Activated CD4-positive, alpha-beta T cell treated with anti-CD3 and anti-CD28 coated beads, Interleukin-2, amount 50 U/mL, for 1 hour (primary cell): ENCODE measurements at regions not wholly inside any gene's neighbourhood (a gene's known extent, or its start where the extent isn't known, plus 50 kb on each side); places are given as distances from the start of the nearest gene placed in this dataset.
"Not testable (repeated sequence)": the region's sequence is repeated elsewhere in the genome, so short reads cannot be mapped to it uniquely, and the experiment has no call there.

Experiments used
- DNase-seq: peaks from one replicate; pipeline ENCODE4 v3.0.0-alpha.2; 2020

DNA sequence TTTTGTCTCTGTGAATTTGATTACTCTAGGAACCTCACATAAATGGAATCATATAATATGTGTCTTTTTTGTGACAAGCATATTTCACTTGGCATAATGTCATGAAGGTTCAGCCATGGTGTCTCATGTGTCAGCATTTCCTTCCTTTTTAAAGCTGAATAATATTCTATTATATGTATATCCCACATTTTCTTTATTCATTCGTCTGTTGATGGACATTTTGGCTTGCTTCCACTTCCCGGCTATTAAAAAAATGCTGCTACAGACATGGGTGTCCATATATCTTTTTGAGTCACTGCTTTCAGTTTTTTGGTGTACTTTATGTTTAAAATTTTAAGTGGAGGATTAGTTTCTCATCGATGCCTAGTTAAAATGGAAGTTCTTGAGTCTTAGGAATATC is 59.8 kb upstream of the C5orf63 start:
- DNase-seq = no peak

DNA sequence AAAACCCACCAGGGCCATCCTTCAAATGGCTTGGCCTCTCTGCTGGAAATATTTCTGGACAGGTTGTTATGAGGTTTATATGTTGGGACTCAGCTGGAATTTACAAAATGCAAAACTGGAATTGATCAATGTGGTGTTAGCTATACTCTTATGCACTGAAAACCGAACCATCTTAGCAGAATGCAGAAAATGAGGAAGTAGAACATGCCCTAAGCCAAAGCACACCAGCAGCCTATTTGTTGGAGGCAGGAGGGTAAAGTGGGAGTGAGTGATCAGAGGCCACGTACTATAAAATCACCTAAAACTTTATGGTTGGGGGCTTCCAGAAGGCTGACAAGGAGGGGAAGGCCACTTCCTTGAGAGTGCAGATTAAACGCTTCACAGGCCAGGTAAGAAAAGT is 63.6 kb upstream of the C5orf63 start:
- no peak for DNase-seq

DNA sequence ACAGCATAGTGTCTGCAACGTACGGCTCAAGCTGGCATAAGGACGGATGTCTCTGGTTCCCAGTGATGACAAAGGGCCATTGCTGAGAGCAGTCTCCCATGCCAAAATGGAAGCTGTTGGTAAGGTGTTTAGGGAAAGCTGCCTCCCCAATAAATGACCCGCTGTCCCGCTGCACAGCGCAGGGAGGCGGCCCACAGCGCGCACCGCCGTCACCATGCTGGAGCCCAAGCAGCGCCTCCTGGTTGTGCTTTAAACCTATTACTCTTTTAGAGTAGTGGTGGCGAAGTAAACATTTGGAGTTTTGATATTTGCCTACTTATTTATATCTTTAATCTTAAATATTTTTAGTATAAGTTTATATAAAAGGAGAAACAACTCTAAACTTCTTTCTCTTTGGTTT is 70.4 kb upstream of the C5orf63 start:
- no peak for DNase-seq

DNA sequence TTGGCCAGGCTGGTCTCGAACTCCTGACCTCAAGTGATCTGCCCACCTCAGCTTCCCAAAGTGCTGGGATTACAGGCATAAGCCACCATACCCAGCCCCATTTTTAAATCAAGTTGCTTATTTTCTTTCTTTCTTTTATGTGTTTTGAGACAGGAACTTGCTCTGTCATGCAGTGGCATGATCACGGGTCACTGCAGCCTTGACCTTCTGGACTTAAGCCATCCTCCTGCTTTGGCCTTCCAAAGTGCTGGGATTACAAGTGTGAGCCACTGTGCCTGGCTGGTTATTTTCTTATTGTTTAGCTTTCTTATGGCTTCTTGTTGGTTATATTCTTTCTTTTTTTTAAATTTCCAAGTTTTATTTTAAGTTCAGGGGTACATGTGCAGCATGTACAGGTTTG is 79.7 kb upstream of the C5orf63 start:
- no peak for DNase-seq

DNA sequence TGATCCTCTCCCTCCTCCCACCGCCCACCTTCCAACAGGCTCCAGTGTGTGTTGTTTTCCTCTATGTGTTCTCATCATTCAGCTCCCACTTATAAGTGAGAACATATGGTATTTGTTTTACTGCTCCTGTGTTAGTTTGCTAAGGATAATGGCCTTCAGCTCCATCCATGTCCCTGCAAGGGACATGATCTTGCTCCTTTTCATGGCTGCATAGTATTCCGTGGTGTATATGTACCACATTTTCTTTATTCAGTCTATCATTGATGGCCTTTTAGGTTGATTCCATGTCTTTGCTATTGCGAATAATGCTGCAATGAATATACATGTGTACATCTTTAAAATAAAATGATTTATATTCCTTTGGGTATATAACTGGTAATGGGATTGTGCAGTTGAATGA is 80.2 kb upstream of the C5orf63 start:
- no peak for DNase-seq

DNA sequence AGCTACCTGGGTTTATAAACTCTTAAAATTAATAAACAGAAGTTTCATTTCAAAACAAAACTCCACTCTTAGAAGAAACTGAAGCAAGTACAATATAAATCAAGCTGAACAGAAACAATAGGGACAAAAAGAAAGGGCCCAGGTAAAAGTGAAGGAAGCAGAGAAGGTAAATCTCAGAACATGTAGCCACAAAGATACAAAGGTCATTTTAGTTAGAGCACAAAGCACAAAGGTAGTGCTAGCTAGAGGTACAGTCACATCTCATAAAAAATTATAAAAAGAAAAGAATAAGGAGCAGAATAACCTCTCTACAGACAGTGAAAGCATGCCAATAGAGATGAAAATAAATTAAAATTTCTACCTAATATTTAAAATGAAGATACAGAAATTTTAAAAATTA is 90.4 kb upstream of the C5orf63 start:
- DNase-seq = no peak

DNA sequence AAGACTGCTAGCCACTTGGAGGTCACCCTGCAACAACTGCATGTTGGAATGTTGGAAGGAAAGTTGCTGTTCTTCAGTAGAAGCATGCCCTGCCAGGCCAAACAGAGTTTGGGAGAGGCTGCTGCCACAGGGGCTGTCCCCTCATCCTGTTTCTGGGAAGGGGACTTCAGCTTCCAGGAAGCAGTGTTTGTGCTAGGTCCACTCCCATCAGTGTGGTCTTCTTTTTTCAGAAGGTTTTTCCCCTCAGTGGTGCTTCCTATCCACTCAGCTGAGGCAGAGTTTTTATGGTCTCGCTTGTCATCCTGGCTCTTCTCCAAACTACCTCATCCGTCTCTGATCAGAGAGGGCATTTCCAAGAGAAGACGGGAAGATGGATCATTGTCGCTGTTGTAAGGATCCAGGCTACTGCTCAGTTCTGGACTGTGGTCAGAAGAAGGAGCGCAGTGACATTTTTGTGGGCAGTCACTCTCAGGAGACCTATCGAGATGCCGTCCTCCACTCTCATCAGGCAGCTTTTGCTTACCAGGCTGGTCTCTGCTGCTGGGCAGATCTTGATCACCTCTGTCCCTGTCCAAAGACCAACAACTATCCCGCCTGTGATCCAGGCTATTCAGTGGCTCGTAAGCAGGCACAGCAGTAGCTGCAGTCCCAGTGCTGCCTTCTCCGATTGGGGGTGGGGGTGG is 97.8 kb upstream of the C5orf63 start:
- no peak for DNase-seq

DNA sequence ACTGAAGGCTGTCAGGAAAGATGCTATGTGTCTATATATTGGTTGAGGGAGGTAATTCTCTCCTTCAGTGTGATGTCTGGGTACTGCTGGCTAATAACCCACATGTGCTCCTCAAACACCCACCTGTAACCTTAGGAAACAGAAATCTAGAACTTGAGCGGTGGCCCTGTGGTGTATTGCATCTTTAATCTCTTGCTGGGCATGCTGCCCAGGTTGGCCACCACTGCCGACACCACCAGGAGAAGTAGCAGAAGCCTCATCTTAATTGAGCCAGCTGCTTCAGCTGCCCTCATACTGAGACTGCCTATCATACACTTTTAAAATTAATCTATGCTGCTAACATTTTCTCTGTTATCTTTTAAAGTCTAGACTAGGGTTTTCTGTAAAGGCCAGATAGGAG is 103.5 kb upstream of the C5orf63 start:
- DNase-seq = no peak

DNA sequence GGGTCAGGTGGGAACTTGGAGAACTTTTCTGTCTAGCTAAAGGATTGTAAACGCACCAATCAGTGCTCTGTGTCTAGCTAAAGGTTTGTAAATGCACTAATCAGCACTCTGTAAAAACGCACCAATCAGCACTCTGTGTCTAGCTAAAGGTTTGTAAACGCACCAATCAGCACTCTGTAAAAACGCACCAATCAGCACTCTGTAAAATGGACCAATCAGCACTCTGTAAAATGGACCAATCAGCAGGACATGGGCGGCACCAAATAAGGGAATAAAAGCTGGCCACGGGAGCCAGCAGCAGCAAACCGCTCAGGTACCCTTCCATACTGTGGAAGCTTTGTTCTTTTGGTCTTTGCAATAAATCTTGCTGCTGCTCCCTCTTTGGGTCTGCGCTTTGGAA is 108.0 kb upstream of the MEGF10 start:
- DNase-seq = not testable (repeated sequence)

DNA sequence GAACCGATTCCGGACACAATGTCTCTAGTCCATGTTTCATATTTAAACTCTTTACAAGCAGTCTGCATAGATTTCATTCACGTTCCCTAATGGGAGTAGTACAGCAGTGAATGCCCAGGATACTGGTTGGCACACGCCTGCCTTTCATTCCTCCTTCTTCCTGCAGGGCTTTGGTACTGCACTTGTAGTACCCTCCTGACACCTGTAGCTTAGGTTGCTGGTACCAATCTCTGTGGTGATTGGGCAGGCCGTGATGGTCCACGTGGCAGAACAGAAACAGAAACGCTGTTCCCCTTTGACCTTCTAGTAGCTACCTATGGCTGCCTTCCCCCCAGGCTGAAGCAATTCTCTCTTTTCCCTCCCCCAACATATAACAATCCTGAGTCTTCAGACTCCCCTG is 107.3 kb upstream of the MEGF10 start:
- DNase-seq = no peak

DNA sequence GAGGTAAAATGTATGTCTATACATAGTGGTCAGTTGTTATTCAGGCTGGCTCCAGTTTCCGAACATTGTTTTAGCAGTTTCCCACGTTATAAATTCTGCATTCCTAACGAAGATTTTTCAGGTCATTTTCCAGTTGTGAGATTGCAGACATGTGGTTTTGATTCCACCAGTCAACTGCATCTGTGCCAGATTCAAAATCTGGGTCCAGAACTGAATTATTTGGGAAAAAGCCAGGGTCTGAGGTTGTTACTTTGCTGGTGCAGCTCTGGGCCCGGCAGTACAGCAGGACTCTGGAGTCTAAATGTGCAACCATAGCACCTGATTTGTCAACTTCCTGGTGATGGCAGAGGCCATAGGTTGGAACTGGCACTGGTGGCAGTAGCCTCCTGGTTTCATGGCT is 105.7 kb upstream of the MEGF10 start:
- DNase-seq = no peak

DNA sequence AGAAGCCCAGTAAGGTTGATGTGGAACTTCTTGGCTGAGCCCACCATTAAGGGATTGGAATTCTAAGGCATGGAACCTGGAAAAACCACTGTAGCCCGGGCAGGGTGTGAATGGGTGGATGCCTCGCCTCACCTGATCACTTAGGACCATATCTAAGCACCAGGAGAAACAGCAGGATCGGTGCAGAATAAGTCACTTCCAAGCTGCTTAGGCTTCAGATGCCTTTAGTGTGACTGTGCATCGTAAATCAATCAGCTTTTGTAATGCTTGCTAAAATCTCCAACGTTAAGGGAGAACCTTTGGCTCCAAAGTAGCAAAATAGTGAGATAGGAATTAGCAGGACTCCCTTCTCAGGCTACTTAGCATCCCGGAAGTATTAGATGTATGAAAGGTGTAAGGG is 103.9 kb upstream of the MEGF10 start:
- DNase-seq = no peak

DNA sequence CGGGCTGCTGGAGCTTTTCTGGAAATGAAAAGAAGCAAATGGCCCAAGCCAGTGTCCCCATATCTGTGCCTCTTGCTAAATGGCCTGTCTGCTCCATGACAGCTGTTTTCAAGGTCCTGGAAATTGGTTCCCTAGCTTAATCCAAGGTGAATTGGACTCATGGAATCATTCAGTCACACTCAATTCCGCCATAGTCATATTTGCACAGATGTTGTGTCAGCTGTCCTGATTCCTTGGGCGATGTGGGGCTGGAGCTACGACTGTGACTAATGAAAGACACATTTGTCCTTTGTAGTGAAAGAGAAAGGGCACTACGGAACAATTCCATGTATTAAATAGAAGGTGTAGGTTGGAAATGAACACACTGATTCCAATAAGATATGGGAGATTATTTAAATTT is 102.9 kb upstream of the MEGF10 start:
- no peak for DNase-seq

DNA sequence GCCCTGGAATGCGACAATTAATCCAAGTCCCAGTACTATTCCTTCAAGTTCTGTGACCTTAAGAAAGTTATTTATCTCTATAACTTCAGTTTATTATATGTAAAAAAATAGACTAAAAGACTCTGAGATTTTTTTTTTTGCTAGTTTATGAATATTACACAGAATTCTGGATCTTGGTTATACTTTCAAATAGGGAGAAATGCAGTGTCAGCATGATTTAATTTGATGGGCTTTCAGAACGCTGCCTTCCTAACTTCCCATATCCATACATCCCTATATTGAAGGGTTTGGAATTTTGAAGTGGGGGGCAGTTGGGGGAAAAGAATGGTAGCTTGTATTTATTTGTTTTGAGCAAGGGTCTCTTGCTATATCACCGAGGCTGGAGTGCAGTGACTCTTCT is 98.4 kb upstream of the MEGF10 start:
- DNase-seq = no peak

DNA sequence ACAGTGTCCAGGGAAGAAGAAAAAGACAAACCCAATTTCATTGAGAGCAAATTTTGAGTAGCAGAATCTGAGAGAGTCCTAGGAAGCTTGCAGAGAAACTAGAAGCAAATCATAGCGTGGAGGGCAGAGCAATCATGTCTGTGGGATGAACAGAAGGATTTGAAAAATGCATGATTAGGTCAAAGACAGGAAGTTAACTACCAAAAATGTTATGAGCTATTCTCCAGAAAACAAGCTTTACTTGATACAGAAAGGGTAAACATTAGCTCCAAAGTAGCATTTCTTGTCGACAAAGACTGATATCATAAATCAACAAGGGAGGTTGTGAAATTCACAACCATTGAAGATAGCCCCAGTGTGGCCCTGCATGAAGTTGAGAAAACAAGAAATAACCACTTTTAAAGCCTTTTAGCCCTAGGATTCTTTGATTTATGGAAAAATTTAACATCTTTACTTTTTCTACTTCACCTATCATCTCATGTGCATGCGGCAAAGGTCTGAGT is 97.7 kb upstream of the MEGF10 start:
- DNase-seq = no peak

DNA sequence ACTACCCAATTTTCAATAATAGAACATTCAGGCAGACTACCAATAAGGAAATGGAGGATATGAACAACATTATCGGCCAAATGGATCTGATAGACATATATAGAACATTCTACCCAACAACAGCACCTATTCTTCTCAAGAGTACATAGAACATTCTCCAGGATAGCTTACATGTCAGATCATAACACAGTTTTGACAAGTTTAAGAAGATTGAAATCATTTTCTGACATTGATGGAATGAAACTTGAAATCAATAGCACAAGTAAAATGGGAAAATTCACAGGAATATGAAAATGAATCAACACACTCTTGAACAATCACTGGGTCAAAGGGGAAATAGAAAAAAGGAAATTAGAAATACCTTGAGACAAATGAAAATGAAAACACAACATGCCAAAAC is 94.6 kb upstream of the MEGF10 start:
- DNase-seq = no peak

DNA sequence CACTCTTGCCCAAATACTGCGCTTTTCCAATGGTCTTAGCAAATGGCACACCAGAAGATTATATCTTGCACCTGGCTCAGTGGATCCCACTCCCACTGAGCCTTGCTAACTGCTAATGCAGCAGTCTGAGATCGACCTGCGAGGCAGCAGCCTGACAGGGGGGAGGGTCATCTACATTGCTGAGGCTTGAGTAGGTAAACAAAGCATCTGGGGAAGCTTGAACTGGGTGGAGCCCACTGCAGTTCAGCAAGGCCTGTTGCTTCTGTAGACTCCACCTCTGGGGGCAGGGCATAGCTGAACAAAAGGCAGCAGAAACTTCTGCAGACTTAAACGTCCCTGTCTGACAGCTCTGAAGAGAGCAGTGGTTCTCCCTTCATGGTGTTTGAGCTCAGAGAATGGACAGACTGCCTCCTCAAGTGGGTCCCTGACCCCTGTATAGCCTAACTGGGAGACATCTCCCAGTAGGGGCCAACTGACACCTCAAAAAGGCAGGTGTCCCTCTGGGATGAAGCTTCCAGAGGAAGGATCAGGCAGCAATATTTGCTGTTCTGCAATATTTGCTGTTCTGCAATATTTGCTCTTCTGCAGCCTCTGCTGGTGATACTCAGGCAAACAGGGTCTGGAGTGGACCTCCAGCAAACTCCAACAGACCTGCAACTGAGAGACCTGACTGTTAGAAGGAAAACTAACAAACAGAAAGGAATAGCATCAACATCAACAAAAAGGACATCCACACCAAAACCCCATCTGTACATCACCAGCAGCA is 93.0 kb upstream of the MEGF10 start:
- DNase-seq = not testable (repeated sequence)

DNA sequence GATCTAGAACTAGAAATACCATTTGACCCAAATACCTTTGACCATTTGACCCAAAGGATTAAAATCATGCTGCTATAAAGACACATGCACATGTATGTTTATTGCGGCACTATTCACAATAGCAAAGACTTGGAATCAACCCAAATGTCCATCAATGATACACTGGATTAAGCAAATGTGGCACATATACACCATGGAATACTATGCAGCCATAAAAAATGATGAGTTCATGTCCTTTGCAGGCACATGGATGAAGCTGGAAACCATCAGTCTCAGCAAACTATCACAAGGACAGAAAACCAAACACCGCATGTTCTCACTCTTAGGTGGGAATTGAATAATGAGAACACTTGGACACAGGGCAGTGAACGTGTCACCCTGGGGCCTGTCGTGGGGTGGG is 87.9 kb upstream of the MEGF10 start:
- not testable (repeated sequence) for DNase-seq

DNA sequence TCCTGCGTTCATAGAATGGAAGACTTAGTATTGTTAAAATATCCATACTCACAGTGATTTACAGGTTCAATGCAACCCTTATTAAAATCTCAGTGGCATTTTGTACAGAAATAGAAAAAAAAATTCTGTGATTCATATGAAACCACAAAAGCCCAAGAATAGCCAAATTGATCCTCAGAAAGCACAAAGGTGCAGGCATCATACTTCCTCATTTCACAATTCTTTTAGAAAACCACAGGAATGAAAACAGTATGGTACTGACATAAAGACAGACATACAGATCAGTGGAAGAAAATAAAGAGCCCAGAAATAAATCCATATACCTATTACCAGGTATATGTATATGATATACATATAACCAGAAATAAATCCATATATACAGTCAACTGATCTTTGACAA is 86.8 kb upstream of the MEGF10 start:
- DNase-seq = no peak

DNA sequence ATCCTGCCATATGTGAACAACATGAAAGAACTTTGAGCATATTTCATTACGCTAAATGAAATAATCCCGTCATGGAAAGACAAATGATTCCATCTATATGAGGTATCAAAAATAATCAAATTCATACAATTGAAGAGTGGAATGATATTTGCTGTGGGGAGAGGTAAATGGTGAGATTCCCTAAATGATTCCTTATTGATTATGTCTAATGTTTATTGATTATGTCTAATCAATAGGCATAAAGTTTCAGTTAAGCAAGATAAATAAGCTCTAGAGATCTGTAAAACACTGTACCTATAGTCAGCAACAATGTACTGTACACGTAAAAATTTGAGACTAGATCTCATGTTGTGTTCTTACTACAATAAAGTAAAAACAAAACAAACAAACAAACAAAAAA is 85.4 kb upstream of the MEGF10 start:
- DNase-seq = no peak

DNA sequence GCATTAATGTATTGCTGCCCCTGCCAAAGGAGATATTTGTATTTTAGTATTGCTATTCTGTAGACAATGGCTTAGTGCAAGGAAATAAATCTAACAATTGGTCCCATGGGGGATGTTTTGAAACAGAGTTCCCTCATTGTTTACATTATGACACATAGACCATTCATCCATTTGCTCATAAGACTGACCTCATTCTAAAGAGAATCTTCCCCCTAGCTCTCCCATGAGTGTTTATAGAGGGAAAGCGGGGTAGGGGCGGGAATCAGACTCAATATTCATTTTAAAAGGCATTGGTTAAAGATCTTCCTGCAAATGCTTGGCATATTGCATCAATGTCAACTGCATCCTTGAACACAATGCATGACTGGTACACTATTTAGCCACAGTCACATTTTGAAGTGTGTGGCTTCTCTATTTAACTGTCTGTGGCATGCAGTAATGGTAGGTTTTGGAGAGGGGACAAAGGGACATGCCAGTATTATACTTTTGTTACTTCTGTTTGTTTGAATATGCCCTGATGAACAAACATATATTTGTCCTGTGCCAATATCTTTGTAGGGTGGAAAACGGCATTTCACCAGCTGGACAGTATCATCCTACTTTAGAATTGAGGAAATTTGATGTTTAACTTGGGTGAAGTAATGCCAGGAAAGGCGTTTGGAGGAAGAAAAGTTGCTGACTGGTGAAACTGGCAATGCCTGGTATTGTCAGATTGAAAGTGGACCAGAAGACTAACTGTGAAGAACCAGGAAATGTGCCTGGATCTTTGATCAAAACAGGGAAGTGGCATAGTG is 84.1 kb upstream of the MEGF10 start:
- no peak for DNase-seq

DNA sequence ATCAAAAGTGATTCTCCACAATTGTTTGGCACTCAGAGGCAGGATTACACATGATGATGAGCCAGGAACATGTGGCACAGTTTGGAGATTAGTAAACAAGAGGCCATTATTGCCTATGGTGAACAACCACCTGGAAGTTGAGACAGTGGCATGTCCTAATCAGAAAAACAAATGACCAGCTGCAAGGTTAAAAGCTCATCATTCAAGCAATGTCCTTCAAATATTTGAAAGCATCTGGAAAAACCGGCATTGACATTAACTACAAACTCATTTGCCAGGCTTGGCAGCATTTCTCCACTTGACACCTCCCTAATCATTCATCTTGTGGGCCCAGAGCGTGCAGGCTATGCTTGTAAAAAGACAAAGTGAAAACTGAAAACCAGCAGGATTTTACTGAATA is 80.6 kb upstream of the MEGF10 start:
- no peak for DNase-seq

DNA sequence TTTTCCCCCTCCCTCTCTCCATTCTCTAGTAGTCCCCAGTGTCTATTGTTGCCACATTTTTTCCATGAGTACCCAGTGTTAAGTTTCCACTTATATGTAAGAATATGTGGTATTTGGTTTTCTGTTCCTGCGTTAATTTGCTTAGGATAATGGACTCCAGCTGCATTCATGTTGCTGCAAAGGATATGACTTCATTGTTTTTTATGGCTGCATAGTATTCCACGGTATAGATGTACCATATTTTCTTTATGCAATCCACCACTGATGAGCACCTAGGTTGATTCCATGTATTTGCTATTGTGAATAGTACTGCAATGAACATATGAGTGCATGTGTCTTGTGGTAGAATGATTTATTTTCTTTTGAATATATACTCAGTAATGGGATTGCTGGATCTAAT is 77.4 kb upstream of the MEGF10 start:
- DNase-seq = no peak

DNA sequence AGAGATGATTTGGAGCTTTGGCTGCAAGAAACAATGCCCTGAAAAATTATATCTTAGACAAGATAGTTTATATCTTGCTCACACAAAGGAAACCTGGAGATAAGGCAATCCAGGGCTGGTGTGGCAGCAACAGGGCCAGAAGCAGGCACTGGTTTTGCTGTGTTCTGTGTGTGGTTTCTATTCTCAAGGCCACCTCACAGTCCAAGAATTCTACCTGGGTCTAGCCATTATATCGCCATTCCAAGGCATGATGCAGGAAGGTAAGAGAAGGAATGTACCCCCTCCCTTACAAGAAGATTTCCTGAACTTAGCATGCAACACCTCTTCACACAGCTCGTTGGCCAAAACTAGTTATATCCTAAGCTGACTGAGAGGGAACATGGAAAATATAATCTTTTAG is 74.5 kb upstream of the MEGF10 start:
- no peak for DNase-seq
